Heart right ventricle (tissue), 16 donors: ENCODE measurements at regions not wholly inside any gene's neighbourhood (a gene's known extent, or its start where the extent isn't known, plus 50 kb on each side); places are given as distances from the start of the nearest gene placed in this dataset.

Source experiments
- ATAC-seq, 8 donors: fragments of 200-7000 bp; cut with Tn5 transposase; one replicate each; pipeline ENCODE4 v1.9.1; 2020; ENCODE audit warnings: mild to moderate bottlenecking in 8 of 8, moderate library complexity in 8 of 8, moderate number of reproducible peaks in 1 of 8
- DNase-seq, 2 donors: peaks; one replicate each; pipeline ENCODE4 v3.0.0-alpha.2; 2020
- H3K27ac ChIP-seq, 10 donors: fragments of 200-600 bp; sonication (generic) in 2 of 10; one replicate each; pipeline versions ENCODE4 v1.5.0 to v1.8.0; 2020 to 2022; ENCODE audit warnings: mild to moderate bottlenecking in 3 of 10
- H3K27me3 ChIP-seq, 7 donors: fragments of 200-600 bp; one replicate each; pipeline ENCODE4 v1.8.0; 2021 to 2022; ENCODE audit warnings: mild to moderate bottlenecking in 2 of 7
- H3K36me3 ChIP-seq, 9 donors: fragments of 200-600 bp; sonication (generic) in 1 of 9; one replicate each; pipeline versions ENCODE4 v1.5.0 to v1.8.0; 2020 to 2022; ENCODE audit warnings: mild to moderate bottlenecking in 2 of 9
- H3K4me1 ChIP-seq, 9 donors: fragments of 200-600 bp; sonication (generic) in 1 of 9; one replicate each; pipeline versions ENCODE4 v1.5.0 to v1.8.0; 2020 to 2022; ENCODE audit warnings: mild to moderate bottlenecking in 4 of 9
- H3K4me3 ChIP-seq, 10 donors: fragments of 200-600 bp; sonication (generic) in 2 of 10; one replicate each; pipeline versions ENCODE4 v1.5.0 to v1.8.0; 2020 to 2022; ENCODE audit warnings: mild to moderate bottlenecking in 7 of 10, moderate library complexity in 2 of 10
- H3K9me3 ChIP-seq, 11 donors: fragments of 200-600 bp in 10 of 11; sonication (generic) in 2 of 11; one replicate each; pipeline versions ENCODE4 v1.5.0 to v1.8.0; 2013 to 2022; ENCODE audit warnings: mild to moderate bottlenecking in 2 of 11, control low read depth in 1 of 11, moderate library complexity in 1 of 11
- WGBS, 2 donors: extraction: QIAGEN DNeasy Blood & Tissue Kit; methylation state at CpG; one replicate each; pipeline ENCODE4 v1.1.7; 2013; ENCODE audit warnings: inconsistent platforms in 1 of 2; 5-methylcytosine and 5-hydroxymethylcytosine counted together
- intact Hi-C, 10 donors: fragments of 100-400 bp; cut with DNase I; formaldehyde crosslinking; loops; one replicate each; pipeline versions ENCODE4 v1.11.1 to v1.14.2; 2022
- TF ChIP-seq, protein P1 (sequence below), 9 donors: fragments of 200-600 bp; sonication (generic) in 2 of 9; IDR thresholded peaks; one replicate each; pipeline versions ENCODE4 v1.5.0 to v1.8.0; 2021 to 2022; ENCODE audit warnings: antibody characterized with exemption in 9 of 9, mild to moderate bottlenecking in 5 of 9, moderate library complexity in 1 of 9
- donor health status: Arrhythmogenic right ventricular cardiomyopathy.
- donor health status: ischemic (EF 13 %, LVEDD 7.1; RV severe dilation, severe dysfunction).
- donor health status: healthy with polysubstance abuse.
- donor health status: DM: no; HTN: yes; CAD: no.
- donor health status: DM: no; HTN: no; CAD: no.
- donor health status: ischemic (EF 25% LVEDD 6.9; RV normal size, moderate dysfunction).
- donor health status: ischemic (EF 25% LVEDD 5.7; RV mildly dilated, moderate dysfunction).
- donor health status: healthy.
- donor health status: DM: yes; HTN: yes; CAD: no.
- donor health status: Ischemic cardiomyopathy.
- donor health status: ischemic (EF 35%, LVEDD 5.7; RV mildly dilated, moderate dysfunction).
- donor health status: nonischemic (EF 11% LVEDD 7.7; RV severe dilation, severe dysfunction).
- donor health status: DM: yes; HTN: yes; CAD: no.
- donor health status: PGD.
- donor health status: ischemic (EF 29% LVEDD 5.4; RV normal size, mild dysfunction).
- donor health status: nonischemic (EF 23%, LVEDD 6.1; RV moderate dilation, normal function).

DNA sequence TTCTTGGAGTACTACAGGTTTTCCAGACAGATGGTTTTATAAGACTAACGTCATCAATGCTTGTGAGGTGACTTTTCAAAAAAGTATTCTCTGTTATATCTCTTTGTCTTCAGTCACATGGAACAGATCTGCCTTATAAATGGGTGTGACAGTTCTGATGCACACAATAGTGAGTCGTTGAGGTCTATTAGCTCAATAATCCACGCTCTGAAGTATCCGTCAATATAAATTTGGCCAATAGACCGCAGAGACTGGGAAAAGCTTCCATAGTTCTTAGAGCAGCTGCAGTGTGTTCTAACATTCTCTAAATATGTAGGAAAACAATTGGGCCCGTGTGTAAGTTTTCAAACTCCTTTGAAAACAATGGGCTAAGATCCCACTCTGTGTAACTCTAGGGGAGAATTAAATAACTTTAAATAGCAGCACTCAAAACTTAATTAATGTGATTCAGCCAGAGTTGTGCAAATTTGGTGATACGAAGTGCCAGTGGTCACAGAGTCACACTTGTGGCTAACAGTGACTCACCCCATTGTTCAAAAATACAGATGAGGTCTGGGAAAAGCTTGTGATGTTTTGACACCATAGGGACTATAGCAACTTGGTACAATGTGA, 316.0 kb downstream of the LMO4 start:
- H3K9me3 ChIP-seq = no peaks in the 10 kb centered on the region
- intact Hi-C loops = loop anchor here in 1 of 10 donors (5.0 kb wide), 1 partner anchor 42 kb away; no protein-coding TSS in a partner anchor
- peak in 1 of 8 donors; percentile 39 for ATAC-seq
- peaks cover 0 to 17% (median 0%) of the 10 kb centered on the region in 9 donors for H3K4me1 ChIP-seq
- H3K4me3 ChIP-seq = no peak overlapping the region
- TF ChIP-seq, protein P1, sequence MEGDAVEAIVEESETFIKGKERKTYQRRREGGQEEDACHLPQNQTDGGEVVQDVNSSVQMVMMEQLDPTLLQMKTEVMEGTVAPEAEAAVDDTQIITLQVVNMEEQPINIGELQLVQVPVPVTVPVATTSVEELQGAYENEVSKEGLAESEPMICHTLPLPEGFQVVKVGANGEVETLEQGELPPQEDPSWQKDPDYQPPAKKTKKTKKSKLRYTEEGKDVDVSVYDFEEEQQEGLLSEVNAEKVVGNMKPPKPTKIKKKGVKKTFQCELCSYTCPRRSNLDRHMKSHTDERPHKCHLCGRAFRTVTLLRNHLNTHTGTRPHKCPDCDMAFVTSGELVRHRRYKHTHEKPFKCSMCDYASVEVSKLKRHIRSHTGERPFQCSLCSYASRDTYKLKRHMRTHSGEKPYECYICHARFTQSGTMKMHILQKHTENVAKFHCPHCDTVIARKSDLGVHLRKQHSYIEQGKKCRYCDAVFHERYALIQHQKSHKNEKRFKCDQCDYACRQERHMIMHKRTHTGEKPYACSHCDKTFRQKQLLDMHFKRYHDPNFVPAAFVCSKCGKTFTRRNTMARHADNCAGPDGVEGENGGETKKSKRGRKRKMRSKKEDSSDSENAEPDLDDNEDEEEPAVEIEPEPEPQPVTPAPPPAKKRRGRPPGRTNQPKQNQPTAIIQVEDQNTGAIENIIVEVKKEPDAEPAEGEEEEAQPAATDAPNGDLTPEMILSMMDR (IDR thresholded peaks at IDR 0.05) = no peak
- DNase-seq = no peak
- no peaks in the 10 kb centered on the region for H3K27me3 ChIP-seq
- 66 to 78% methylated on average over 7 of the region's 7 CpGs for WGBS, 2 donors
- H3K27ac ChIP-seq = peak overlapping the region in 1 of 10 donors; percentile 37
- no peaks in the 10 kb centered on the region for H3K36me3 ChIP-seq

DNA sequence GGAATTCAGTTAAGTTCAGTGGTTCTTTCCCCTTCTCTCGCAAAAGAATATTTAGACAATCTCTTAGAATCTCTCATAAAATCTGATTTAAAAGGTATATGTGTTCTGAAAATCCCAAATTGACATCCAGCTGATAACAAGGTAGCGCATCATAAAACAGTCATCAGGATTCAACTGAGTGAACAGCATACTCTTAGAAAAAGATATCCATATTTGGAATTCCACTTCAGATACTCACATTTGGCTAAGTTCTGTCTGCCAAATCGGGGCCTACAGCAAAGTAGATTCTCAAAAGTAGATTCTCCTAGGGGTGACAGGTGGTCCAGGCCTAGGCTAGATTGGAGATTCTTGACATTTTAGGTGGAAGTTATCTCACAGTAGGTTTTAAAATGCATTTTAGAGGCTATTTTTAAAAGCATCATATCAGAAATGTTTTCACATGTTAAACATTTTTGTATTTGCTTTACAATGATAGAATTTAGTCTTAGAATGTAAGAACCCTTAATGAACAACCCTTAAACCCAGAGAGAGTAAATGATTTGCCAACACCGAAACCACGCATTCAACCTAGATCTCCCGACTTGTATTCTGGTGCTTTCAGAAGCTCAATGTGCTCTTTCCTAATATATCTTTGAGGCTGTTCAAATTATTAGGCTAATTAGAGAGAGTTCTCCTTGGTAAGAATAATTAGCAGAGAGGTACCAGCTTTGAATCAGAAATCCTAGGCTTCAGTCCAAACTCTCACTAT, 318.9 kb downstream of the LMO4 start:
- 92 to 97% methylated on average over 6 of the region's 6 CpGs for WGBS, 2 donors
- Histone ChIP-seq H3K9me3 (no peaks in the 10 kb centered on the region), H3K27ac (no peak overlapping the region), H3K4me1 (peaks cover 0 to 13% (median 0%) of the 10 kb centered on the region in 9 donors), H3K36me3 (no peaks in the 10 kb centered on the region), H3K4me3 (no peak overlapping the region), H3K27me3 (no peaks in the 10 kb centered on the region)
- TF ChIP-seq, protein P1 (IDR thresholded peaks at IDR 0.05) = no peak
- no peak for ATAC-seq
- intact Hi-C loops = no loop called here
- DNase-seq = no peak

DNA sequence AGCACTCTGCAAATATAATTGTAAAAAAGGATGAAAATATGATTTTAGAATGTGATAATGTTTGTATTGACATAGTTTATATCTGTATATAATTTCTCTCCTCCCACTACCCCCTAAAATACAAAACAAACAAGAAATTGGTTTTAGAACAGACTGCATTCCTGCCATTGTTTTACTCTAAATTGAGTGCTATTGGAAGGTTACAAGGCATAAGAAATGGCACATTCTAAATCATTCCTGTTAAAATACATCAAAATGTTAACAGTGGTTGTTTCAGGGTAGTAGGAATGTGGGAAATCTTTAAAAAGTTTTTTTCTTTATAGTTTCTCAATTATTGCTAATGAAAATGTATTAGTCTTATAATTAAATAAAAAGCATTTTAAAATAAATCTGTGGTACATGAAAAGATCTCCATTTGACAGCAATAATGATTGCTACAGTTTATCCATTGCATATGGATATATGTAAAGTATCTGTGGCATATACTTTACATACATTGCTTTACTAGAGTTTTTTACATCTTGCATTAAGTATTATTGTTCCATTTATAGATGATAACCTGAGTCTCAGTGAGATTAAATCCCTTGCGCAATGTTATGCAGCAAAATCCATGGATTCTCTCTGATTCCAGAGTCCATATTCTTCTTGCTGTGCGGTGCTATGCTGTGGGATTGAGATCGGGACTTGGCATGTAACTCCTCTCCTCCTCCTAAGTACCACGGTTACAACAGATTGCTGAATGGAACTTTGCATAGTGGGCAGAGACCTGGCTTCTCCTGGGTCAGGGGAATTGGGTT, 319.8 kb downstream of the LMO4 start:
- ATAC-seq (no peak), DNase-seq (no peak)
- intact Hi-C loops = no loop called here
- H3K36me3 ChIP-seq = no peaks in the 10 kb centered on the region
- H3K9me3 ChIP-seq = no peaks in the 10 kb centered on the region
- no peak overlapping the region for H3K27ac ChIP-seq
- TF ChIP-seq, protein P1 (IDR thresholded peaks at IDR 0.05) = no peak
- H3K4me3 ChIP-seq = no peak overlapping the region
- H3K27me3 ChIP-seq = no peaks in the 10 kb centered on the region
- 90 to 95% methylated on average over 4 of the region's 4 CpGs for WGBS, 2 donors
- H3K4me1 ChIP-seq = peaks cover 0 to 8% (median 0%) of the 10 kb centered on the region in 9 donors

DNA sequence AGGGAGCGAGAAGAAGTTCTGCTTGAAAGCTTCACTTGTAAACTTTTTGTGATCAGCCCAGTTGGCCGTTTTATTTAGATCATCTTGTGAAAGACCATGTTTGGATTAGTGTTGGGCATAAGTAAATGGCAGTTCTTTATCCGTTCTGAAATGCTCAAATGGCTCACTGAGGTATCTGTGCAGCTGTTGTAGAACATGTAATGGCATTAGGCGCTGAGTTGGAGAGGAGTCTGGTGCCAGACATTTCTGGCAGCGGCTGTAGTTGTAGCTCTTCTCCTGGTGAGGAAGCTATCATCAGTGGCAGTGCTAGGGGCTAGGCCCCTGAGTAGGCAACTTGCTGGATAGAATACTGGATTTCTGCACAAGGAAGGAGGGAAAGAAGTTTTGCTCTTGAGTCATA, 321.6 kb downstream of the LMO4 start:
- intact Hi-C loops = no loop called here
- H3K4me3 ChIP-seq = no peak overlapping the region

More for the DNA sequence above, 321.6 kb downstream of the LMO4 start:
- no peaks in the 10 kb centered on the region for H3K9me3 ChIP-seq
- TF ChIP-seq, protein P1 (IDR thresholded peaks at IDR 0.05) = no peak
- WGBS, 2 donors = 75 to 76% methylated on average over 5 of the region's 5 CpGs
- no peaks in the 10 kb centered on the region for H3K4me1 ChIP-seq
- no peak for DNase-seq
- no peak overlapping the region for H3K27ac ChIP-seq
- no peak for ATAC-seq
- H3K36me3 ChIP-seq = no peaks in the 10 kb centered on the region
- no peaks in the 10 kb centered on the region for H3K27me3 ChIP-seq
